ENCODE measurements at regions not wholly inside any gene's neighbourhood (a gene's known extent, or its start where the extent isn't known, plus 50 kb on each side); places are given as distances from the start of the nearest gene placed in this dataset.

- DNase-seq (ENCODE audit: low read depth, low spot score) = no peak
- H3K4me1 ChIP-seq (ENCODE audit: control insufficient read depth, extremely low read depth, insufficient read depth, low read length) = no peaks in the 10 kb centered on the region
- no peaks in the 10 kb centered on the region for H3K36me3 ChIP-seq (ENCODE audit: control insufficient read depth in 2 of 2, extremely low read depth in 1 of 2, insufficient read depth in 2 of 2, low read length in 2 of 2)
- no peaks in the 10 kb centered on the region for H3K79me2 ChIP-seq (ENCODE audit: control insufficient read depth, insufficient read depth, low read length)
- no peak overlapping the region for H3K9ac ChIP-seq (ENCODE audit: control insufficient read depth, extremely low read depth, insufficient read depth, low read length)
- H3K27me3 ChIP-seq (ENCODE audit: control insufficient read depth, extremely low read depth, insufficient read depth, low read length) = no peaks in the 10 kb centered on the region
- no peaks in the 10 kb centered on the region for H4K20me1 ChIP-seq (ENCODE audit: control insufficient read depth, extremely low read depth, insufficient read depth, low read length)
- H3K4me2 ChIP-seq (ENCODE audit: control insufficient read depth, extremely low read depth, insufficient read depth, low read depth, low read length) = no peak overlapping the region
- no peaks in the 10 kb centered on the region for H3K9me1 ChIP-seq (ENCODE audit: control insufficient read depth, extremely low read depth, insufficient read depth, low read length)
- H2AFZ ChIP-seq (ENCODE audit: control insufficient read depth, low read length) = no peak overlapping the region
- TF ChIP-seq EZH2 (IDR thresholded peaks at IDR 0.05; ENCODE audit: low read length) (no peak), CTCF (optimal IDR thresholded peaks at IDR 0.05 in 1 of 3, IDR thresholded peaks at IDR 0.05 in 1 of 3, conservative IDR thresholded peaks at IDR 0.05 in 1 of 3; ENCODE audit: extremely low read depth in 1 of 3, insufficient read depth in 2 of 3, low read length in 3 of 3) (no peak)
- no peak for FAIRE-seq
- dilution Hi-C loops (cut with MboI; ENCODE audit: extremely low pct_ligation_motif_present, low sequenced_read_pairs) = no loop called here
- no peak overlapping the region for H3K4me3 ChIP-seq (ENCODE audit: control insufficient read depth in 2 of 3, extremely low read depth in 1 of 3, insufficient read depth in 2 of 3, low read depth in 1 of 3, low read length in 3 of 3)
- H3K27ac ChIP-seq (ENCODE audit: control insufficient read depth, insufficient read depth, low read length) = no peak overlapping the region
- no peaks in the 10 kb centered on the region for H3K9me3 ChIP-seq (ENCODE audit: control insufficient read depth, low read depth, low read length)
Measured at GRCh38 chr1:220958234-220958633, 79.0 kb downstream of the HLX start.

GRCh38 chr1:220962031-220962751 is 82.9 kb downstream of the HLX start:
- H3K4me1 ChIP-seq (ENCODE audit: control insufficient read depth, extremely low read depth, insufficient read depth, low read length) = no peaks in the 10 kb centered on the region
- no peaks in the 10 kb centered on the region for H3K79me2 ChIP-seq (ENCODE audit: control insufficient read depth, insufficient read depth, low read length)
- no peak for TF ChIP-seq CTCF (optimal IDR thresholded peaks at IDR 0.05 in 1 of 3, IDR thresholded peaks at IDR 0.05 in 1 of 3, conservative IDR thresholded peaks at IDR 0.05 in 1 of 3; ENCODE audit: extremely low read depth in 1 of 3, insufficient read depth in 2 of 3, low read length in 3 of 3)
- TF ChIP-seq EZH2 (IDR thresholded peaks at IDR 0.05; ENCODE audit: low read length) = no peak
- H3K27ac ChIP-seq (ENCODE audit: control insufficient read depth, insufficient read depth, low read length) = no peak overlapping the region
- H3K27me3 ChIP-seq (ENCODE audit: control insufficient read depth, extremely low read depth, insufficient read depth, low read length) = no peaks in the 10 kb centered on the region
- H4K20me1 ChIP-seq (ENCODE audit: control insufficient read depth, extremely low read depth, insufficient read depth, low read length) = no peaks in the 10 kb centered on the region
- FAIRE-seq (no peak), DNase-seq (ENCODE audit: low read depth, low spot score) (no peak)
- no peak overlapping the region for H3K4me2 ChIP-seq (ENCODE audit: control insufficient read depth, extremely low read depth, insufficient read depth, low read depth, low read length)
- dilution Hi-C loops (cut with MboI; ENCODE audit: extremely low pct_ligation_motif_present, low sequenced_read_pairs) = no loop called here
- no peaks in the 10 kb centered on the region for H3K9me1 ChIP-seq (ENCODE audit: control insufficient read depth, extremely low read depth, insufficient read depth, low read length)
- no peaks in the 10 kb centered on the region for H3K36me3 ChIP-seq (ENCODE audit: control insufficient read depth in 2 of 2, extremely low read depth in 1 of 2, insufficient read depth in 2 of 2, low read length in 2 of 2)
- H2AFZ ChIP-seq (ENCODE audit: control insufficient read depth, low read length) = no peak overlapping the region
- no peak overlapping the region for H3K9ac ChIP-seq (ENCODE audit: control insufficient read depth, extremely low read depth, insufficient read depth, low read length)
- no peaks in the 10 kb centered on the region for H3K9me3 ChIP-seq (ENCODE audit: control insufficient read depth, low read depth, low read length)
- H3K4me3 ChIP-seq (ENCODE audit: control insufficient read depth in 2 of 3, extremely low read depth in 1 of 3, insufficient read depth in 2 of 3, low read depth in 1 of 3, low read length in 3 of 3) = no peak overlapping the region
